ENCODE measurements at regions not wholly inside any gene's neighbourhood (a gene's known extent, or its start where the extent isn't known, plus 50 kb on each side); places are given as distances from the start of the nearest gene placed in this dataset.
"Not testable (repeated sequence)": the region's sequence is repeated elsewhere in the genome, so short reads cannot be mapped to it uniquely, and the experiment has no call there.

DNA sequence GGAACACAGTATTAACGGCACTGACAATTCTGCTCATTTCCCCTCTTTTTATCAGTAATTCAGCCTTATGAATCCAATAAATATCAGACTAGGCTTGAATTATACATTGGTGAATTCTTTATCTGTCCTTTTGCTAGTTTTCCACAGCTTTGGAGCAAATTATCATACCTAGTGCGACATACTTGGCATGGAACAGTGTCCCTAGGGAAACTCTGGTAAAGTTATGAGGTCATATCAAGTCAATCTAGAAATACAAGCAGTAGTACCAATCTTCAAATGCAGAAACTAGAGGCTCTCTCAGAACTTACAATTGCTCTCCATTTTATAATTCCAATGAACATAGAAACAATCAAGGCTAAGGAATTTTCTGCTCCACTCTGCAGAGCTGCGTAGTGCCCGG lies 449.3 kb upstream of the NPVF start:
- no peak for DNase-seq (ENCODE audit: low read depth, low spot score)
- Histone ChIP-seq H3K4me3 (no peak overlapping the region), H3K36me3 (ENCODE audit: insufficient read depth, low read length) (no peaks in the 10 kb centered on the region), H3K9ac (ENCODE audit: insufficient read length) (no peak overlapping the region), H3K27ac (no peak overlapping the region), H3K9me3 (ENCODE audit: low read depth, low read length) (no peaks in the 10 kb centered on the region)
- TF ChIP-seq POLR2AphosphoS5 (IDR thresholded peaks at IDR 0.05; ENCODE audit: borderline replicate concordance, low read depth, low read length) (no peak), EZH2 (IDR thresholded peaks at IDR 0.05) (no peak), FOXP2 (optimal IDR thresholded peaks at IDR 0.05; ENCODE audit: control extremely low read depth, extremely low read length, insufficient read depth) (no peak)

DNA sequence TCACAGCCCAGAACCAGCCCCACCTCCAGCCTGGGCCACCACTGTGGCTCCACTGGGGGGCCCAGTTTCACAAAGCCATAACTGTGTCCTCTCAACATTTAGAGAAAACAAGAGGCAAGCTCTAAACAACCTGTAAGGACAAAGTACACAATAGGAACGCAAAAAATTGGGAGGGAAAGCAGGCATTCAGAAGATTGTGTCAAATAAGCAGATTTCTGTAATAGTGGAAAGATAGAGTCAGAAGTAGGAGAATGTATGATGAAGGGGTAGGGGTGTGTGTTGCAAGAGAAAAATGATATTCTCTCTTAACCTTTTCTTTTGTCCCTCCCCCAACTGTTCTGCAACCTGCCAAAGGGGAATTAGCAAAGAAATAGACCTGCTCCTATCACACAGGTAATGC lies 449.9 kb upstream of the NPVF start:
- H3K9ac ChIP-seq (ENCODE audit: insufficient read length): no peak overlapping the region
- DNase-seq (ENCODE audit: low read depth, low spot score): no peak
- no peaks in the 10 kb centered on the region for H3K36me3 ChIP-seq (ENCODE audit: insufficient read depth, low read length)
- no peak overlapping the region for H3K27ac ChIP-seq
- no peaks in the 10 kb centered on the region for H3K9me3 ChIP-seq (ENCODE audit: low read depth, low read length)
- no peak overlapping the region for H3K4me3 ChIP-seq
- no peak for TF ChIP-seq FOXP2 (optimal IDR thresholded peaks at IDR 0.05; ENCODE audit: control extremely low read depth, extremely low read length, insufficient read depth)
- TF ChIP-seq POLR2AphosphoS5 (IDR thresholded peaks at IDR 0.05; ENCODE audit: borderline replicate concordance, low read depth, low read length): no peak
- TF ChIP-seq EZH2 (IDR thresholded peaks at IDR 0.05): no peak

DNA sequence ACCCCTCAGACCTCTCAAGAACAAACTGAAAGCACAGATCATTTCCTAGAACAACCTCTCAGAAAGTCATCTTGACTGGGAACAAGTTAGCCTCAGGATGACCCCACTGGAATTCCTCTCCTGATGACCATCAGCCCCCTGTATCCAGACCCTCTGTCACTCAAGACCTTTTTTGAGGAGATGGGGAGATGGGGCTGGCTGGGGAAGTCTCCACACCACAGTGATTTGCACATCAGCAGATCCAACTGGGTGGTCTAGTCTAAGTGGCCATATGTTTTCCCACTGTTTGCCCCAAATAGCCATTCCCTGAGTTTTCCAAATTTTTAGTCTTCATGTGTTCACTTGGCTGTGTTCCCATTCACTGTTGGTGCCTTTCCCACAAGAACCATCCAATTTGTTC lies 452.4 kb upstream of the NPVF start:
- DNase-seq (ENCODE audit: low read depth, low spot score): no peak
- H3K36me3 ChIP-seq (ENCODE audit: insufficient read depth, low read length): no peaks in the 10 kb centered on the region
- no peak overlapping the region for H3K9ac ChIP-seq (ENCODE audit: insufficient read length)
- TF ChIP-seq EZH2 (IDR thresholded peaks at IDR 0.05) (no peak), FOXP2 (optimal IDR thresholded peaks at IDR 0.05; ENCODE audit: control extremely low read depth, extremely low read length, insufficient read depth) (no peak)
- no peak overlapping the region for H3K4me3 ChIP-seq
- no peaks in the 10 kb centered on the region for H3K9me3 ChIP-seq (ENCODE audit: low read depth, low read length)
- no peak overlapping the region for H3K27ac ChIP-seq

DNA sequence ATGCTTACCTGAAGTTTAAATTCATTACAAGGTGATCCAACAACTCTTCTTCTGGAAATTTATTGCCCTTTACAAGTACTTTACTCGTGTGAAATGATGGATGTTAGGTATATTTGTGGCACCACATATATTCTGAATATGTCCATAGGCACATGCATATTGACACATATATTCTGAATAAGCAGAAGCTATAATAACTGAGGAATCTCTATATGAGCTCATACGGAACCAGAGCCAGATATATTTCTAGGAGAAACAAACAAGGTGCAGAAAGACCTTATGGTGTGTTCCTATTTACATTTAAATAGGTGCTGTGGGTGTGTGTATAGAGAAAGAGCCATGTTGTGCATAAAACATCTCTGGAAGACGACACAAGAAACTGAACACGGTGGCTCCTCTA lies 456.1 kb upstream of the NPVF start:
- H3K27ac ChIP-seq: no peak overlapping the region
- no peaks in the 10 kb centered on the region for H3K36me3 ChIP-seq (ENCODE audit: insufficient read depth, low read length)
- DNase-seq (ENCODE audit: low read depth, low spot score): no peak
- no peak overlapping the region for H3K9ac ChIP-seq (ENCODE audit: insufficient read length)
- no peak overlapping the region for H3K4me3 ChIP-seq
- no peaks in the 10 kb centered on the region for H3K9me3 ChIP-seq (ENCODE audit: low read depth, low read length)
- TF ChIP-seq POLR2AphosphoS5 (IDR thresholded peaks at IDR 0.05; ENCODE audit: borderline replicate concordance, low read depth, low read length) (no peak), EZH2 (IDR thresholded peaks at IDR 0.05) (no peak), FOXP2 (optimal IDR thresholded peaks at IDR 0.05; ENCODE audit: control extremely low read depth, extremely low read length, insufficient read depth) (no peak)

GRCh38 chr7:25686493-25686892 lies 458.2 kb upstream of the NPVF start:
- TF ChIP-seq POLR2AphosphoS5 (IDR thresholded peaks at IDR 0.05; ENCODE audit: borderline replicate concordance, low read depth, low read length) (no peak), EZH2 (IDR thresholded peaks at IDR 0.05) (no peak), FOXP2 (optimal IDR thresholded peaks at IDR 0.05; ENCODE audit: control extremely low read depth, extremely low read length, insufficient read depth) (no peak)

DNA sequence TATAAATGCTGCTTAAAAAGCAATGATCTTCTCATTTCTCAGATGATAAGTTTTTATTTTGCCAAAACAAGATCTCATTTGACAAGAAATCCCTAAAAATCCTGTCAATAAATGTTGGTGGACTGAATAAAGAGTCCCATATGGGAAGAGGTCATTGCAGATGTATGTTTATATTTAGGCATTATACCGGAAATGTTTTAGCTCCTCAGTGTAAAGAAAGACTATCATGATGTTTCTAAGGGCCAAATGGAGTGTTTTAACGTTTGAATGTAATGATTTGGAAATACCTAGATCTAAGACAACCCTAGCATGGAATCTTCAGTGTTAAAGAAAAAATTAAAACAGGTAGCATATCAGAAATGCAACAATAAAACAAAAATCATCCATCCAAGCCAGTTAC lies 457.8 kb upstream of the NFE2L3 start:
- no peak overlapping the region for H3K9ac ChIP-seq (ENCODE audit: insufficient read length)
- TF ChIP-seq POLR2AphosphoS5 (IDR thresholded peaks at IDR 0.05; ENCODE audit: borderline replicate concordance, low read depth, low read length): no peak

More at GRCh38 chr7:25686493-25686892, 458.2 kb upstream of the NPVF start:
- no peak overlapping the region for H3K9ac ChIP-seq (ENCODE audit: insufficient read length)
- no peak overlapping the region for H3K4me3 ChIP-seq
- H3K36me3 ChIP-seq (ENCODE audit: insufficient read depth, low read length): no peaks in the 10 kb centered on the region
- no peak for DNase-seq (ENCODE audit: low read depth, low spot score)
- H3K27ac ChIP-seq: no peak overlapping the region
- H3K9me3 ChIP-seq (ENCODE audit: low read depth, low read length): no peaks in the 10 kb centered on the region

DNA sequence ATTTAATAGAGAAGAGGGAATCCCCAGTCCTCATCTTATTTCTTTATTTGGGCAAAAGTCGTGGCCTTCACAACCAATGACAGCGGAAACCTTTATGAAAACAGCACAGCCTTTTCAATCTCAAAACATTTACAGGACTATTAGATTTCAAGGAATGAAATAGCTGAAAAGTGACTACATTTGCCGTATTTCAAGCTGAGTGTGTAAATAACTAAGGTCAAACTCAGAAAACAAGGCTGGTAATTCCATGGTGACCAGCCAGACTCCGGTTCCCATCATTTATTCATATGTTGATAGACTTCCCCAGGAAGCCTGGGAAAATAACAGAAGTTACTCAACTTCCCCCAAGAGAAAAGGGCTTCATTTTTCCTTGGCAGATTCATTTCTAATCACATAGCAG lies 457.3 kb upstream of the NFE2L3 start:
- Histone ChIP-seq H3K36me3 (ENCODE audit: insufficient read depth, low read length) (no peaks in the 10 kb centered on the region), H3K4me3 (no peak overlapping the region), H3K27ac (no peak overlapping the region), H3K9ac (ENCODE audit: insufficient read length) (no peak overlapping the region), H3K9me3 (ENCODE audit: low read depth, low read length) (no peaks in the 10 kb centered on the region)
- DNase-seq (ENCODE audit: low read depth, low spot score): no peak
- TF ChIP-seq FOXP2 (optimal IDR thresholded peaks at IDR 0.05; ENCODE audit: control extremely low read depth, extremely low read length, insufficient read depth) (no peak), POLR2AphosphoS5 (IDR thresholded peaks at IDR 0.05; ENCODE audit: borderline replicate concordance, low read depth, low read length) (no peak)

More for the DNA sequence above, 457.8 kb upstream of the NFE2L3 start:
- H3K9me3 ChIP-seq (ENCODE audit: low read depth, low read length): no peaks in the 10 kb centered on the region
- H3K36me3 ChIP-seq (ENCODE audit: insufficient read depth, low read length): no peaks in the 10 kb centered on the region
- DNase-seq (ENCODE audit: low read depth, low spot score): no peak
- no peak overlapping the region for H3K27ac ChIP-seq
- H3K4me3 ChIP-seq: no peak overlapping the region

DNA sequence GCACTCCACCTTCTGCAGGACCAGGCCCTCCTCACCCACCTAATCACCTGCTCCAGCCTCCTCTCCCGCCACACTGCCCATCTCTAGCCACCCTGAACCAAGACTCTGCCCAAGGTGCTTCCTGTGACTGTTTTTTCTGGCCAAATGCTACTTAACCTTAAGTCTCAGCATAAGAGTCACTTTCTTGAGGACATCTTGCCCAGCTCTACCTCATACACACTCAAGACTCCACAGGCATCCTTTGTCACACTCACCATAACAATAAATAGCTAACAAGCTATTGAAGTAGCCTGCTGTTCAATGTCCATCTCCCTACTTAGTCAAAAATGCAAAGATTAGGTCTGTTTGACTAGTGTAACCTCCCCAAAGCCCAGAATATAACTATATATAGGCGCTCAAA lies 455.4 kb upstream of the NFE2L3 start:
- no peak for DNase-seq (ENCODE audit: low read depth, low spot score)
- Histone ChIP-seq H3K9ac (ENCODE audit: insufficient read length) (no peak overlapping the region), H3K36me3 (ENCODE audit: insufficient read depth, low read length) (no peaks in the 10 kb centered on the region), H3K9me3 (ENCODE audit: low read depth, low read length) (no peaks in the 10 kb centered on the region), H3K4me3 (no peak overlapping the region), H3K27ac (no peak overlapping the region)
- TF ChIP-seq FOXP2 (optimal IDR thresholded peaks at IDR 0.05; ENCODE audit: control extremely low read depth, extremely low read length, insufficient read depth): no peak
- TF ChIP-seq POLR2AphosphoS5 (IDR thresholded peaks at IDR 0.05; ENCODE audit: borderline replicate concordance, low read depth, low read length): no peak
- TF ChIP-seq EZH2 (IDR thresholded peaks at IDR 0.05): no peak

DNA sequence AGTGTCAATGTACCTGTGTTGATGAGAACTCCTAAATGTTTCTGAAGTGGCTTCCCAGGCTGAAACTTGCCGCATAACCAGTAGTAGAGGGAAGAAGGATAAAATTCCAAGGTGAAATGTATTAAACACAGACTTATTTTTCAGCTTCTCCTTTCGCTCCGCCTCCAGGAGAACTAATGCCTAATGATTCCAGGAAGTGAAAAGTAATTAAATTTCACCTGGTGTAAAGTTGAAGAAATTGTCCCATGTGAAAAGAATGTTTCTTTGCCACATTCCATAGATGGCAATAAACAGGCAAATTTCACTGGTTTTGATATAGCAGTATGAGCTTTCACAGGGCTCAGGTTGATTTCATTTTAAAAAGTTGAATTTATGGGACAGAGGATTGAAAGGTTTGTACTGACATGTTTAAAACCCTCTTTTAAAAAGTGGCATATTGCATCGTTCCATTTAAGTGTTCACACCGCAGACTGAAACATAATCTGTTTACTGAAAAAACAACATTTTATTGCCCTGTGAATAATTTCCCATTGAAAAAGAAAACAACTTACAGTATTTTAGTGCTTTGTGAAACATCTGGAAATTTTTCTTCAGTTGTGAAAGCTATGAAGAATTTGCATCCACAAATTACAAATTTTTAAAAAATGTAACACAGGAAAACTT lies 453.4 kb upstream of the NFE2L3 start:
- Histone ChIP-seq H3K4me3 (no peak overlapping the region), H3K9me3 (ENCODE audit: low read depth, low read length) (no peaks in the 10 kb centered on the region), H3K27ac (no peak overlapping the region), H3K9ac (ENCODE audit: insufficient read length) (no peak overlapping the region), H3K36me3 (ENCODE audit: insufficient read depth, low read length) (no peaks in the 10 kb centered on the region)
- TF ChIP-seq EZH2 (IDR thresholded peaks at IDR 0.05) (no peak), POLR2AphosphoS5 (IDR thresholded peaks at IDR 0.05; ENCODE audit: borderline replicate concordance, low read depth, low read length) (no peak), FOXP2 (optimal IDR thresholded peaks at IDR 0.05; ENCODE audit: control extremely low read depth, extremely low read length, insufficient read depth) (no peak)
- no peak for DNase-seq (ENCODE audit: low read depth, low spot score)

- H3K9ac ChIP-seq (ENCODE audit: insufficient read length); H3K27ac ChIP-seq; H3K36me3 ChIP-seq (ENCODE audit: insufficient read depth, low read length); H3K4me3 ChIP-seq; H3K9me3 ChIP-seq (ENCODE audit: low read depth, low read length); DNase-seq (ENCODE audit: low read depth, low spot score): not testable (repeated sequence)
Measured at GRCh38 chr7:25700141-25700540, 451.9 kb upstream of the NFE2L3 start.

Data from SK-N-MC (cell line).